ENCODE measurements at regions not wholly inside any gene's neighbourhood (a gene's known extent, or its start where the extent isn't known, plus 50 kb on each side); places are given as distances from the start of the nearest gene placed in this dataset.

DNA sequence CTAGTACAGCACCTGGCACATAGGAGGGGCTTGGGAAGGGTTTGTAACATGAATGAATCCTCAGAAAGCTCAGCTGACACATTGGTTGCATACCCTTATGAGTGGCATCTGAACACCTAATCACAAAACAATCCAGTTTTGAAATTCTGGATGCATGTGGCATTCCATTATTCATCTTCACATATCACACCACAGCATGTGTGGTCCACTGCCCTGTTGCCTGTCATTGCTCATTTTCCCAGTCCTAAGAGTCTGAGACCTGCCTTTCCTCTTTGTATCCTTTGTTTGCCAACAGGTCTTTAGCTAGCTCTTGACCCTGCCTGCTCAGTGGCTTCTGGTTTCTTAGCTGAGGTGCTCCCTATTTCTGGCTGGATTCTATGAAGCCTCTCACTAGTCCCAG, 170.8 kb upstream of the ASIC2 start:
- H3K36me3 Mint-ChIP-seq (ENCODE audit: insufficient read depth, unreplicated experiment), result no peaks in the 10 kb centered on the region
- 0 out of 2 replicates have a peak, but pooled peaks cover 4% of the 10 kb centered on the region for H3K4me1 ChIP-seq
- no peaks in the 10 kb centered on the region for H3K9me3 Mint-ChIP-seq (ENCODE audit: unreplicated experiment)
- H3K36me3 ChIP-seq (ENCODE audit: control insufficient read depth, insufficient read depth, low read length), result no peaks in the 10 kb centered on the region
- H3K27me3 ChIP-seq (replicated peaks; ENCODE audit: control insufficient read depth, insufficient read depth, low read length), result no peaks in the 10 kb centered on the region
- H3K27ac Mint-ChIP-seq (ENCODE audit: unreplicated experiment), result no peak overlapping the region
- TF ChIP-seq, protein P1, sequence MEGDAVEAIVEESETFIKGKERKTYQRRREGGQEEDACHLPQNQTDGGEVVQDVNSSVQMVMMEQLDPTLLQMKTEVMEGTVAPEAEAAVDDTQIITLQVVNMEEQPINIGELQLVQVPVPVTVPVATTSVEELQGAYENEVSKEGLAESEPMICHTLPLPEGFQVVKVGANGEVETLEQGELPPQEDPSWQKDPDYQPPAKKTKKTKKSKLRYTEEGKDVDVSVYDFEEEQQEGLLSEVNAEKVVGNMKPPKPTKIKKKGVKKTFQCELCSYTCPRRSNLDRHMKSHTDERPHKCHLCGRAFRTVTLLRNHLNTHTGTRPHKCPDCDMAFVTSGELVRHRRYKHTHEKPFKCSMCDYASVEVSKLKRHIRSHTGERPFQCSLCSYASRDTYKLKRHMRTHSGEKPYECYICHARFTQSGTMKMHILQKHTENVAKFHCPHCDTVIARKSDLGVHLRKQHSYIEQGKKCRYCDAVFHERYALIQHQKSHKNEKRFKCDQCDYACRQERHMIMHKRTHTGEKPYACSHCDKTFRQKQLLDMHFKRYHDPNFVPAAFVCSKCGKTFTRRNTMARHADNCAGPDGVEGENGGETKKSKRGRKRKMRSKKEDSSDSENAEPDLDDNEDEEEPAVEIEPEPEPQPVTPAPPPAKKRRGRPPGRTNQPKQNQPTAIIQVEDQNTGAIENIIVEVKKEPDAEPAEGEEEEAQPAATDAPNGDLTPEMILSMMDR (IDR thresholded peaks at IDR 0.05; ENCODE audit: insufficient read depth in 1 of 2, low read depth in 1 of 2, low read length in 1 of 2, severe bottlenecking in 1 of 2, unreplicated experiment in 1 of 2), result no peak
- ChIA-PET POLR2A (no interaction called here), CTCF (no interaction called here)
- peaks cover 8% of the 10 kb centered on the region for H3K27me3 Mint-ChIP-seq (ENCODE audit: insufficient read depth, unreplicated experiment)
- DNase-seq, result no peak
- no peak overlapping the region for H3K4me3 Mint-ChIP-seq (ENCODE audit: unreplicated experiment)
- no peak overlapping the region for H3K4me3 ChIP-seq (ENCODE audit: low read depth, low read length)
- H3K9me3 ChIP-seq, result no peaks in the 10 kb centered on the region
- no TSS peak for BruUV-seq (replicated peaks)
- H3K4me1 Mint-ChIP-seq (ENCODE audit: low read depth, unreplicated experiment), result no peaks in the 10 kb centered on the region
- intact Hi-C loops (cut with micrococcal nuclease; ENCODE audit: unreplicated experiment), result no loop called here

DNA sequence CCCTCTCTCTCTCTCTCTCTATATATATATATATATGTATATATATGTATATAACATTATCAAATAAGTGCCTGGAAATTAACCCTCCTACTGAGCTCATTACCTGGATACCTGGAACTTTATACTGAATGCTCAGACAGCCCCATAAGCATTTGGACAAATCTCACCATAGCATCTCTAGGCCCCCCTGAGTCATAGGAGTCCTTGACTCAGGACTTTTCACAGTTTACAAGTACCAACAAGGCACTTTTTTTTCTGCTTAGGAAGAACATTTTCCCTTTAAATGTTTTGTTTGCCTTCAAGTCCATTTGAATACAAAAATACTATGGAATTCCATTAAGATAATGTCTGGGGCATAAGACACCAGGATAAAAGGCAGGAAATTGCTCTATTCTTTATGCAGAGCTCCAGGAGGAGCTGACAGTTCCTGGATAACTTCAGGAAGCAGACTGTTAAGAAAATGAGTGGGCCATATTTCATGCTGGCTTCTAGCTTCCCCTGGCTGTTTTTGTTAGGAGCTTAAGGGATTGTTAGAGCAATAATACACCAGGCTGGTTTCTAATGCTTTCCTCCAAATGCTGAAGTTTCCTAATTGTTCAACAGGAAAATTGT, 171.7 kb upstream of the ASIC2 start:
- Histone ChIP-seq H3K4me3 (ENCODE audit: low read depth, low read length) (no peak overlapping the region), H3K4me1 (0 out of 2 replicates have a peak, but pooled peaks cover 4% of the 10 kb centered on the region), H3K27me3 (replicated peaks; ENCODE audit: control insufficient read depth, insufficient read depth, low read length) (no peaks in the 10 kb centered on the region), H3K36me3 (ENCODE audit: control insufficient read depth, insufficient read depth, low read length) (no peaks in the 10 kb centered on the region), H3K9me3 (no peaks in the 10 kb centered on the region)
- no TSS peak for BruUV-seq (replicated peaks)
- no peaks in the 10 kb centered on the region for H3K9me3 Mint-ChIP-seq (ENCODE audit: unreplicated experiment)
- peaks cover 11% of the 10 kb centered on the region for H3K27me3 Mint-ChIP-seq (ENCODE audit: insufficient read depth, unreplicated experiment)
- no peaks in the 10 kb centered on the region for H3K36me3 Mint-ChIP-seq (ENCODE audit: insufficient read depth, unreplicated experiment)
- intact Hi-C loops (cut with micrococcal nuclease; ENCODE audit: unreplicated experiment), result no loop called here
- TF ChIP-seq, protein P1 (IDR thresholded peaks at IDR 0.05; ENCODE audit: insufficient read depth in 1 of 2, low read depth in 1 of 2, low read length in 1 of 2, severe bottlenecking in 1 of 2, unreplicated experiment in 1 of 2), result no peak
- no peaks in the 10 kb centered on the region for H3K4me1 Mint-ChIP-seq (ENCODE audit: low read depth, unreplicated experiment)
- no peak for DNase-seq
- ChIA-PET CTCF (no interaction called here), POLR2A (no interaction called here)
- H3K4me3 Mint-ChIP-seq (ENCODE audit: unreplicated experiment), result no peak overlapping the region
- H3K27ac Mint-ChIP-seq (ENCODE audit: unreplicated experiment), result no peak overlapping the region

DNA sequence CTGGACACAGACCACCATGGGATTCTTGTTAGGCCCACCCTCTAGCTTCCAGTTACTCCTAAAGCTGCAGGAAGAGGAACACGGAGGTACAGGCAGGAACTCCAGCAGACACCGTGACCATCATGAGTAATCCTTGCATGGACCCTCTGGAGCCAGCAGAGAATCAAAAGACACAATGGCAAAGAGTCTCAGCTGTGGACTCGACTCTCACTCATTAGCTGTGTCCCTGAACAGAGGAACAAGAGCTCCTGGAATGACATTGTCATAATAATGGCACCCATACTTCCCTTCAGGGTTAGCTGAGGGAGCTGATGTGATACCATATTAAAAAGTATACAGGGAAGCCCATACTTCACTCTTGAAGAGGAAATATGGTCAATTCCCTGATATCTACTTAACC, 176.3 kb upstream of the ASIC2 start:
- Mint-ChIP-seq H3K4me1 (ENCODE audit: low read depth, unreplicated experiment) (no peaks in the 10 kb centered on the region), H3K36me3 (ENCODE audit: insufficient read depth, unreplicated experiment) (no peaks in the 10 kb centered on the region), H3K27ac (ENCODE audit: unreplicated experiment) (no peak overlapping the region), H3K9me3 (ENCODE audit: unreplicated experiment) (no peaks in the 10 kb centered on the region), H3K4me3 (ENCODE audit: unreplicated experiment) (no peak overlapping the region), H3K27me3 (ENCODE audit: insufficient read depth, unreplicated experiment) (peaks cover 14% of the 10 kb centered on the region)
- ChIA-PET POLR2A (no interaction called here), CTCF (no interaction called here)
- BruUV-seq (replicated peaks), result no TSS peak
- no peak for DNase-seq
- Histone ChIP-seq H3K4me3 (ENCODE audit: low read depth, low read length) (no peak overlapping the region), H3K4me1 (no peaks in the 10 kb centered on the region), H3K36me3 (ENCODE audit: control insufficient read depth, insufficient read depth, low read length) (no peaks in the 10 kb centered on the region), H3K9me3 (no peaks in the 10 kb centered on the region), H3K27me3 (replicated peaks; ENCODE audit: control insufficient read depth, insufficient read depth, low read length) (no peaks in the 10 kb centered on the region)
- TF ChIP-seq, protein P1 (IDR thresholded peaks at IDR 0.05; ENCODE audit: insufficient read depth in 1 of 2, low read depth in 1 of 2, low read length in 1 of 2, severe bottlenecking in 1 of 2, unreplicated experiment in 1 of 2), result no peak
- intact Hi-C loops (cut with micrococcal nuclease; ENCODE audit: unreplicated experiment), result no loop called here
